MCF 10A (cell line): ENCODE measurements at regions not wholly inside any gene's neighbourhood (a gene's known extent, or its start where the extent isn't known, plus 50 kb on each side); places are given as distances from the start of the nearest gene placed in this dataset.

Experiments used
- BruUV-seq: library from RNA; stranded (reverse); fragments of 400-500 nt; replicated peaks from 2 replicates; lab custom pipeline; 2021; lab: Mats Ljungman, UMichigan
- CTCF ChIA-PET: fragments of 300-600 bp; sonication (Branson Sonifier 250); formaldehyde crosslinking; extraction: SDS; loops from one replicate; lab custom pipeline; 2021; ENCODE audit warnings: antibody characterized with exemption, inconsistent platforms; lab: Yijun Ruan, JAX
- POLR2A ChIA-PET: fragments of 300-600, 350-650 bp; sonication (Branson Sonifier 250); formaldehyde crosslinking; extraction: SDS; loops from one replicate; lab custom pipeline; 2020; ENCODE audit warnings: antibody characterized with exemption, inconsistent platforms; lab: Yijun Ruan, JAX
- DNase-seq: peaks from one replicate; pipeline ENCODE4 v3.0.0-alpha.2; 2018; ENCODE audit not compliant: unreplicated experiment
- H3K27ac Mint-ChIP-seq: one replicate; pipeline ENCODE4 v1.8.0; 2022; ENCODE audit warnings: mild to moderate bottlenecking, low read depth, mixed read lengths; ENCODE audit not compliant: unreplicated experiment
- H3K27me3 Mint-ChIP-seq: one replicate; pipeline ENCODE4 v1.8.0; 2022; ENCODE audit warnings: mixed read lengths; ENCODE audit not compliant: insufficient read depth, unreplicated experiment
- H3K36me3 Mint-ChIP-seq: one replicate; pipeline ENCODE4 v1.8.0; 2022; ENCODE audit warnings: mild to moderate bottlenecking, moderate library complexity, mixed read lengths; ENCODE audit not compliant: insufficient read depth, unreplicated experiment
- H3K4me1 Mint-ChIP-seq: one replicate; pipeline ENCODE4 v1.8.0; 2022; ENCODE audit warnings: mixed read lengths; ENCODE audit not compliant: insufficient read depth, unreplicated experiment
- H3K4me3 Mint-ChIP-seq: one replicate; pipeline ENCODE4 v1.8.0; 2022; ENCODE audit warnings: mild to moderate bottlenecking, moderate library complexity, mixed read lengths; ENCODE audit not compliant: unreplicated experiment
- H3K9me3 Mint-ChIP-seq: one replicate; pipeline ENCODE4 v1.8.0; 2022; ENCODE audit warnings: mixed read lengths; ENCODE audit not compliant: unreplicated experiment
- intact Hi-C: fragments of 100-400 bp; cut with micrococcal nuclease; formaldehyde crosslinking; loops from 2 replicates; pipeline ENCODE4 v1.14.1; 2022
- TF ChIP-seq, protein P1 (sequence below): fragments of 200-600 bp; IDR thresholded peaks from one replicate; pipeline ENCODE4 v1.8.0; 2022; ENCODE audit warnings: antibody characterized with exemption, mild to moderate bottlenecking; ENCODE audit not compliant: unreplicated experiment

DNA sequence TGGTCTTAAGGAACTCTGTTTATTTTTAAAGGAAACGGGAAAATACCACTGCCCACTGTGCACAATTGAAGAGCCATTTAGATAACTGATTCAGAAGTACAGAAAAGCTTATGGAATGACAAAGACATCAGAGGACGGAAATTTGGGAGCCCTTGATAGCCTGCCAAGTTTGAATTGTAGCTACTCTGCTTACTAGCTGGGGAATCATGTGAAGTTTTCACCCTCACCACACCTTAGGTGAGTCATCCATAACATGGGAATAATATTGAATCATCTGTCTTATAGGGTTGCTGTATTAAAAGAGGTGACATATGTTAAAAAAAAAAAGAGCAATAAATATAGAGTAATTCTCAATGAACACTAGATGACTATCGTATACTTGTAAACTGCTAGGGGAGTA is 1104.2 kb downstream of the GATA3 start:
- no TSS peak for BruUV-seq
- peak; percentile 74 for DNase-seq
- H3K4me1 Mint-ChIP-seq: peaks cover 12% of the 10 kb centered on the region
- ChIA-PET CTCF (no interaction called here), POLR2A (interaction anchor here (0.6 to 1.4 kb wide), 6 partner anchors 9 to 1361 kb away, joined by 3 to 5 read pairs (median 4); no protein-coding TSS in a partner anchor)
- H3K36me3 Mint-ChIP-seq: no peaks in the 10 kb centered on the region
- TF ChIP-seq, protein P1, sequence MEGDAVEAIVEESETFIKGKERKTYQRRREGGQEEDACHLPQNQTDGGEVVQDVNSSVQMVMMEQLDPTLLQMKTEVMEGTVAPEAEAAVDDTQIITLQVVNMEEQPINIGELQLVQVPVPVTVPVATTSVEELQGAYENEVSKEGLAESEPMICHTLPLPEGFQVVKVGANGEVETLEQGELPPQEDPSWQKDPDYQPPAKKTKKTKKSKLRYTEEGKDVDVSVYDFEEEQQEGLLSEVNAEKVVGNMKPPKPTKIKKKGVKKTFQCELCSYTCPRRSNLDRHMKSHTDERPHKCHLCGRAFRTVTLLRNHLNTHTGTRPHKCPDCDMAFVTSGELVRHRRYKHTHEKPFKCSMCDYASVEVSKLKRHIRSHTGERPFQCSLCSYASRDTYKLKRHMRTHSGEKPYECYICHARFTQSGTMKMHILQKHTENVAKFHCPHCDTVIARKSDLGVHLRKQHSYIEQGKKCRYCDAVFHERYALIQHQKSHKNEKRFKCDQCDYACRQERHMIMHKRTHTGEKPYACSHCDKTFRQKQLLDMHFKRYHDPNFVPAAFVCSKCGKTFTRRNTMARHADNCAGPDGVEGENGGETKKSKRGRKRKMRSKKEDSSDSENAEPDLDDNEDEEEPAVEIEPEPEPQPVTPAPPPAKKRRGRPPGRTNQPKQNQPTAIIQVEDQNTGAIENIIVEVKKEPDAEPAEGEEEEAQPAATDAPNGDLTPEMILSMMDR: no peak
- no peak overlapping the region for H3K4me3 Mint-ChIP-seq
- no peaks in the 10 kb centered on the region for H3K27me3 Mint-ChIP-seq
- H3K9me3 Mint-ChIP-seq: peaks cover 13% of the 10 kb centered on the region
- intact Hi-C loops: no loop called here
- H3K27ac Mint-ChIP-seq: peak overlapping the region; percentile 61

DNA sequence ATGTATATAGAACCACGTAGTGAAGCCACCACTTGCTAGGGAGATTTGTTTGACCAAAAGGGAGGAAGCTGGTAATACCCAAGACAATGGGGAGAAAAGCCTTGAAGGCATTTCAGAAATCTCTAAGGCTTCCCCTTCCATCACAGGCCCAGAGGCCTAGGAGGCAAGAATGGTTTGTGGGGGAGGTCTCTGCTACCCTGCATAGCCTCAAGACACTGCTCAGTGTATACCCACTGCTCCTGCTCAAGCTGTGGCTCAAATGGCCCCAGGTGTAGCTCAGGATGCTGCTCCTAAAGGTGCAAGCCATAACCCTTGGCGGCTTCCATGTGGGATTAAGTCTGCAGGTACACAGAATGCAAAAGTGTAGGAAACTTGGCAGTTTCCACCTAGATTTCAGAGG is 1105.8 kb downstream of the GATA3 start:
- no TSS peak for BruUV-seq
- H3K4me3 Mint-ChIP-seq: no peak overlapping the region
- no peaks in the 10 kb centered on the region for H3K27me3 Mint-ChIP-seq
- H3K4me1 Mint-ChIP-seq: peaks cover 12% of the 10 kb centered on the region
- no peaks in the 10 kb centered on the region for H3K36me3 Mint-ChIP-seq
- TF ChIP-seq, protein P1: no peak
- ChIA-PET POLR2A (no interaction called here), CTCF (interaction anchor here (1.6 kb wide), 1 partner anchor 48 kb away, joined by 6 read pairs; no protein-coding TSS in a partner anchor)
- peak overlapping the region; percentile 10 for H3K27ac Mint-ChIP-seq
- intact Hi-C loops: no loop called here
- H3K9me3 Mint-ChIP-seq: peaks cover 13% of the 10 kb centered on the region
- DNase-seq: no peak

DNA sequence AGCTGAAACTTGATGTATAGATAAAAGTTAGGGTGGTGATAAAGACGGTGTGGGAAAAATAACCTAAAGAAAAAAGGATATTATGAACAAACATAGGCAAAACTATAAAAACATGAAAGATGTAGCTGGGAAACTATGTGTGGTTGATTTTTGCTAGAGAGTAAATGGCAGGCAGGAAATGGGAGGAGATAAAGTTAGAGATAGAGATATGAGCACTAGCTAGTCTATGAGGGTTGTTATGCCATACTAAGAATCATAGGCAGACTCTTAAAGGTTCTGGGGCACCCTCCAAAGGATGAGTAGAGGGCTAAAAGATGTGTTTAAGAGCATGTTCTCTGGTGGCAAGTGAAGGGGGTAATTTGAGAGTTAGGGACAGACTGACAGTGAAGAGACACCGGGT is 1109.2 kb downstream of the GATA3 start:
- peaks cover 13% of the 10 kb centered on the region for H3K9me3 Mint-ChIP-seq
- intact Hi-C loops: no loop called here
- no peaks in the 10 kb centered on the region for H3K36me3 Mint-ChIP-seq
- H3K27me3 Mint-ChIP-seq: no peaks in the 10 kb centered on the region
- no peak for DNase-seq
- peaks cover 6% of the 10 kb centered on the region for H3K4me1 Mint-ChIP-seq
- H3K4me3 Mint-ChIP-seq: no peak overlapping the region
- ChIA-PET CTCF (interaction anchor here (0.5 to 1.7 kb wide), 2 partner anchors 40 to 45 kb away, joined by 3 to 6 read pairs; no protein-coding TSS in a partner anchor), POLR2A (no interaction called here)
- H3K27ac Mint-ChIP-seq: no peak overlapping the region
- BruUV-seq: no TSS peak
- TF ChIP-seq, protein P1: no peak

DNA sequence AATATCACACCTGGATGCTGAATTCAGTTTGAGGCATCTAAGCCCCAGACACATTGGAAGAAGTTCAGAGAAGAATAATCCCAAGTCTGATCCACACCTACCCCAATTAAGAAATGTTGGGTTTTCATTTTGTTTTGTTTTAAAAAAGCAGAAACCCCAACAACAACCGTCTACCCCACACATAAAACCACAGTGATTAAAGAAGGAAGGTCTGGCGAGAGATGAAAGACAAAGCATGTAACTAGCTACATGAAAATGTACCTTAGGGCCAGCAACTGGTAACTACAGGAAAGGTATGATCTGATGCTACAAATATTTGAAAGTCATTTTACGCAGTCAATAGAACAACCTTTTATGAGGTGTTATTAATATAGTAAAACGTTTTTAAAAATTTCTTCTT is 1112.3 kb downstream of the GATA3 start:
- Mint-ChIP-seq H3K4me3 (no peak overlapping the region), H3K36me3 (no peaks in the 10 kb centered on the region), H3K27ac (no peak overlapping the region), H3K4me1 (no peaks in the 10 kb centered on the region), H3K9me3 (peaks cover 2% of the 10 kb centered on the region), H3K27me3 (no peaks in the 10 kb centered on the region)
- ChIA-PET POLR2A (no interaction called here), CTCF (interaction anchor here (0.6 kb wide), 4 partner anchors 9 to 292 kb away, joined by 3 to 4 read pairs (median 4); no protein-coding TSS in a partner anchor)
- DNase-seq: no peak
- intact Hi-C loops: no loop called here
- no TSS peak for BruUV-seq
- TF ChIP-seq, protein P1: no peak
